AG04449 (cell line): ENCODE measurements at regions not wholly inside any gene's neighbourhood (a gene's known extent, or its start where the extent isn't known, plus 50 kb on each side); places are given as distances from the start of the nearest gene placed in this dataset.

Experiments
- CTCF ChIA-PET: fragments of 350-600 bp; formaldehyde crosslinking; extraction: SDS; loops from one replicate; lab custom pipeline; 2021; ENCODE audit warnings: antibody characterized with exemption; lab: Yijun Ruan, JAX
- POLR2A ChIA-PET: fragments of 400-600, 350-600 bp; formaldehyde crosslinking; extraction: SDS; loops from one replicate; lab custom pipeline; 2020; ENCODE audit warnings: antibody characterized with exemption, inconsistent platforms; lab: Yijun Ruan, JAX
- DNase-seq: peaks from one replicate; pipeline ENCODE4 v3.0.0-alpha.2; 2010; ENCODE audit warnings: low read depth, low spot score
- H3K4me3 ChIP-seq: 2 replicates; pipeline ENCODE4 v1.5.1; 2011; ENCODE audit warnings: low read depth, mild to moderate bottlenecking, control low read depth, low read length
- TF ChIP-seq, protein P1 (sequence below): IDR thresholded peaks from one replicate; pipeline ENCODE4 v1.5.1; 2011; ENCODE audit warnings: mild to moderate bottlenecking, moderate library complexity, low read length, control low read depth, inconsistent platforms; ENCODE audit not compliant: insufficient read depth; ENCODE audit errors: missing control alignments

DNA sequence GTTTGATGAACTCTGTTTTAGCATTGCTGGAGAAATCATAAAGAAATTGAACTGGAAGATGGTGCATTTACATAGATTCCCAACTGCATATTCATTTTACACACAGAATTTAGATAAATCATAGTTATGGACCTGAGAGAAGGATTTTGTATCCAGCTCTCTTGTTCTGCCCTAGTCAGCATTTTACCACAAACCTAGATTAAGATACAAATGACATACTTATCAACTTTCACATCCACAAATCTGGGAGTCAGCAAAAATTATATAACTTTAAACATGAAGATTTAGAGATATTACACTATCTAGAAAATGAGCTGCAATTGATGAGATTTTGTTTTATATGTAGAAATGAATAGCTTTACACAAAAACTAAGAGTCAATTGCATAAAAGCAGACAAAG, 632.8 kb downstream of the IGSF11 start:
- CTCF ChIA-PET, result no interaction called here

DNA sequence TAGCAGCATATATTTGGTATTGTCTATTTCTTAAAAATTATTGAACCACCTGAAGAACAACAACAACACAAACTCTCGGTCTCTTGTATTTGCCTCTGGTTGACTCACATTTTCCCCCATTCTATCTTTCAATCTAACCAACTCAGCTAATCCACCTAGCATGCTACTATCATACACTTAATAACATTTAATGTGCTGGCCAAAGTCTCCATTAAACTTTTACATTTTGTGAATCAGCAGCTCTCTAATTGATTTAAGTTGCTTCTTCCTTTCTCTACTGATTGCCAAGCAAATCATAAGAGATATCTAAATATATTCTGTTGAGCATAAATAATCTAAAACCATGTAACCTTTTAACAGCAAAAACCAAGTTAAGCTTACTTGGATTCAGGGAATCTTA, 631.7 kb downstream of the IGSF11 start:
- ChIA-PET CTCF (no interaction called here), POLR2A (no interaction called here)
- DNase-seq, result no peak
- no peak overlapping the region for H3K4me3 ChIP-seq
- TF ChIP-seq, protein P1, sequence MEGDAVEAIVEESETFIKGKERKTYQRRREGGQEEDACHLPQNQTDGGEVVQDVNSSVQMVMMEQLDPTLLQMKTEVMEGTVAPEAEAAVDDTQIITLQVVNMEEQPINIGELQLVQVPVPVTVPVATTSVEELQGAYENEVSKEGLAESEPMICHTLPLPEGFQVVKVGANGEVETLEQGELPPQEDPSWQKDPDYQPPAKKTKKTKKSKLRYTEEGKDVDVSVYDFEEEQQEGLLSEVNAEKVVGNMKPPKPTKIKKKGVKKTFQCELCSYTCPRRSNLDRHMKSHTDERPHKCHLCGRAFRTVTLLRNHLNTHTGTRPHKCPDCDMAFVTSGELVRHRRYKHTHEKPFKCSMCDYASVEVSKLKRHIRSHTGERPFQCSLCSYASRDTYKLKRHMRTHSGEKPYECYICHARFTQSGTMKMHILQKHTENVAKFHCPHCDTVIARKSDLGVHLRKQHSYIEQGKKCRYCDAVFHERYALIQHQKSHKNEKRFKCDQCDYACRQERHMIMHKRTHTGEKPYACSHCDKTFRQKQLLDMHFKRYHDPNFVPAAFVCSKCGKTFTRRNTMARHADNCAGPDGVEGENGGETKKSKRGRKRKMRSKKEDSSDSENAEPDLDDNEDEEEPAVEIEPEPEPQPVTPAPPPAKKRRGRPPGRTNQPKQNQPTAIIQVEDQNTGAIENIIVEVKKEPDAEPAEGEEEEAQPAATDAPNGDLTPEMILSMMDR, result no peak

More for the DNA sequence above, 632.8 kb downstream of the IGSF11 start:
- no peak overlapping the region for H3K4me3 ChIP-seq
- POLR2A ChIA-PET, result no interaction called here
- TF ChIP-seq, protein P1, result no peak
- no peak for DNase-seq

DNA sequence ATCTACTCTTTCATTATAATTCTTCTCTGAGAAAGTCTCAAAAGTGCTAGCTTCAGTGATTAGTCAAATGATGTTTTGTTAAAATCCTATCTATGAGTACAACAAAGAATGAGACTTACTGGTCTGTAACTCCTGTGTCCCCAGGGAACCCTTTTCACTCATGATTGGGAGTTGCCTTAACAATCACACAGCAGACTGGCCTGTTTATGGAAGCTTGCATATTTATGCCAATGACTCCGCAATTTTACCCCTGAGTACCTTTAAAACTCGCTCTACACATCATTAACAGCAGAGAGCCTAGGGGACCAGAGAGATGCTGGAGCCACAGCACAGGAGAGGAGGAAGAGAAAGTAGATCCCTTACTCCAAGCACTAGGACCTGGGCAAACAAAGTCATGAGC, 628.1 kb downstream of the IGSF11 start:
- ChIA-PET POLR2A (no interaction called here), CTCF (no interaction called here)
- no peak for DNase-seq
- H3K4me3 ChIP-seq, result no peak overlapping the region
- TF ChIP-seq, protein P1, result no peak

DNA sequence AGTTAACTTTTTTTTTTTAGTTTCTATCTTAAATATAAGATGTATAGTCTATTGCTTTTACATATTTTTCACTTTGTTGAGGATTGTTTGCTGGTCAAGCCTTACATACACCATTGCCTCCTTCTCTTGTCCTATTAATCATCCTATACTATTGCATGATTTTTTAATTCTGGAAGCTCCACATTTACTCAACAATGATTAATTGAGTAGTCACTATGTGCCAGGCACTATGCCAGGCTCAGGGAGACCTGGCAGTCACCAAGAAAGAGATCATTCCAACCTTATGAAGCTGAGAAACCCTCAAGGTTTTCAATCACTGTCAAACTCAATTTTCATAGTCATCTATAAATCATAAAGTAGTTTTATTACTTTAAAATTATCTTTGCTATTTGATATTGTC, 626.2 kb downstream of the IGSF11 start:
- no peak for DNase-seq
- POLR2A ChIA-PET, result no interaction called here
- TF ChIP-seq, protein P1, result no peak
- no peak overlapping the region for H3K4me3 ChIP-seq
- CTCF ChIA-PET, result no interaction called here

DNA sequence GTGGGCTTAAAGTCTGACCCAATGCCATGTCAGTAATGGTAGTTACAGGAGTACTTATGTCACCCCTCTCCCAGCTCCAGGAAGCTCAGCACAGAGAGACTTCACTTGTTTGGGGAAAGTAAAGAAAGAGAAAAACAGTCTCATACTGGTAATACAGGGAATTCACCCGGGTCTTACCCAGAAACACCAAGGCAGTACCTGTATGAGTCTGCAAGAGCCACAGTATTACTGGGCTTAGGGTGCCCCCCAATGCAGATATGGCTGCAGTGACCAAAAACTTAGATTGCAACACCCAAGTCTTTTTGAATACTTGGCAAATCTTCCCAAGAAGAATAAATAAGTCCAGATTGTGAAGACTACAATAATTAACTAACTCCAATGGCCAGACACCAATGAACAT, 622.1 kb downstream of the IGSF11 start:
- ChIA-PET POLR2A (no interaction called here), CTCF (no interaction called here)
- H3K4me3 ChIP-seq, result no peak overlapping the region
- TF ChIP-seq, protein P1, result no peak
- no peak for DNase-seq

DNA sequence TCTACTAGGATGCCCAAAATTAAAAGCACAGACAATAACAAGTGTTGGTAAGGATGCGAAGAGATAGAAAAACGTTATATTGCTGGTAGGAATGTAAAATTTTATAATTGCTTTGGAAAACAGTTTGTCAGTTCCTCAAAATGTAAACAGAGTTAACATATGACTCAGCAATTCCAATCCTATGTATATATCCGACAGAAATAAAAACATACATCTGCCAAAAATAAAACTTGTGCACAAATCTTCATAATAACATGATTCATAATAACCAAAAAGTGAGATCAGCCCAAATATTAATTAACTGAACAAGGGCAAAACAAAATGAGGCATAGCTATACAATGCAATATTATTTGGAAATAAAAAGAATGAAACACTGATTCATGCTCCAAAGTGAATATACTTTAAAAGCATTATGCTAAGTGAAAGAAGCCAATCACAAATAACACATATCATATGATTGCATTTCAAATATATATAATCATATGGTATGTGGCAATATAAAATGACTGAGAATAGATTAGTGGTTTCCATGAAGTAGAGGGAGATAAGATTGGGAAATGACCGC, 609.3 kb downstream of the IGSF11 start:
- DNase-seq, result no peak
- POLR2A ChIA-PET, result no interaction called here

More for the DNA sequence above, 609.3 kb downstream of the IGSF11 start:
- CTCF ChIA-PET, result no interaction called here
- no peak overlapping the region for H3K4me3 ChIP-seq
- TF ChIP-seq, protein P1, result no peak
